Brain microvascular endothelial cell (primary cell): ENCODE measurements at regions not wholly inside any gene's neighbourhood (a gene's known extent, or its start where the extent isn't known, plus 50 kb on each side); places are given as distances from the start of the nearest gene placed in this dataset.

Experiments
- DNase-seq: peaks from one replicate; pipeline ENCODE4 v3.0.0-alpha.2; 2020
- H3K27ac ChIP-seq: fragments of 250-450 bp; sonication (Bioruptor Pico); 2 replicates; pipeline ENCODE4 v1.5.1; 2020; ENCODE audit warnings: mild to moderate bottlenecking, moderate library complexity
- H3K27me3 ChIP-seq: fragments of 250-450 bp; sonication (Bioruptor Pico); replicated peaks from 2 replicates; pipeline ENCODE4 v1.5.1; 2020; ENCODE audit warnings: mild to moderate bottlenecking
- H3K36me3 ChIP-seq: fragments of 250-450 bp; sonication (Bioruptor Pico); replicated peaks from 2 replicates; pipeline ENCODE4 v1.5.1; 2020; ENCODE audit warnings: mild to moderate bottlenecking
- H3K4me3 ChIP-seq: 2 replicates; pipeline ENCODE4 v1.5.1; 2011; ENCODE audit warnings: low read depth, mild to moderate bottlenecking, control low read depth, low read length, moderate library complexity
- CTCF ChIP-seq: IDR thresholded peaks from 2 replicates; pipeline ENCODE4 v1.5.1; 2011; ENCODE audit warnings: low read depth, mild to moderate bottlenecking, moderate library complexity, low read length, control low read depth, inconsistent platforms; ENCODE audit errors: missing control alignments
- in situ Hi-C: cut with HindIII; loops from 2 replicates; pipeline ENCODE4 v1.10.0; 2017; ENCODE audit warnings: low sequenced_read_pairs, low pct_ligation_motif_present

DNA sequence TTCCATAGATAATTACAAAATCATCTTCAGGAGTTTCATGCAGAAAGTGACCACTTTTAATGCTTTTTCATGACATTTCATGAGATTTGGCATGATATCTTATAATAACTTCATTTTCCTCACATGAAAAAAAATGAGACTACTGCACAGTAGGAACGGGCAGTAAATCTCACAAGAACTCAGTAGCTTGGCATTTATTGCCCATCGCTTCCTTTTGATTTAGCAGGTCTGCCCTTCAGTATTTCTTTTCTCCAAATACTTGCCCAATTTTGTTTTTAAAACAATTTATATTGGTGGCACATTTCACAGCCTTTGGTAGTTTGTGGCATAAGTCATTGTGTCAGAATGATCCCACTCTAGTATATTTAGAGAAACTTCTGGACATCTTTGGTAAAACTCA lies 711.8 kb upstream of the CHD1 start:
- no peak for DNase-seq
- Histone ChIP-seq H3K36me3 (no peaks in the 10 kb centered on the region), H3K27me3 (no peaks in the 10 kb centered on the region), H3K27ac (no peak overlapping the region), H3K4me3 (no peak overlapping the region)
- in situ Hi-C loops, result no loop called here
- TF ChIP-seq CTCF, result no peak

GRCh38 chr5:99639905-99640304 lies 711.1 kb upstream of the CHD1 start:
- Histone ChIP-seq H3K27ac (no peak overlapping the region), H3K4me3 (no peak overlapping the region), H3K27me3 (no peaks in the 10 kb centered on the region), H3K36me3 (no peaks in the 10 kb centered on the region)
- no peak for DNase-seq
- no peak for TF ChIP-seq CTCF
- in situ Hi-C loops, result no loop called here

- no peak for DNase-seq
- no peak for TF ChIP-seq CTCF
- in situ Hi-C loops, result no loop called here
- no peaks in the 10 kb centered on the region for H3K27me3 ChIP-seq
- no peak overlapping the region for H3K27ac ChIP-seq
- no peaks in the 10 kb centered on the region for H3K36me3 ChIP-seq
- H3K4me3 ChIP-seq, result no peak overlapping the region
Observed at GRCh38 chr5:99636663-99637062, 707.9 kb upstream of the CHD1 start.

DNA sequence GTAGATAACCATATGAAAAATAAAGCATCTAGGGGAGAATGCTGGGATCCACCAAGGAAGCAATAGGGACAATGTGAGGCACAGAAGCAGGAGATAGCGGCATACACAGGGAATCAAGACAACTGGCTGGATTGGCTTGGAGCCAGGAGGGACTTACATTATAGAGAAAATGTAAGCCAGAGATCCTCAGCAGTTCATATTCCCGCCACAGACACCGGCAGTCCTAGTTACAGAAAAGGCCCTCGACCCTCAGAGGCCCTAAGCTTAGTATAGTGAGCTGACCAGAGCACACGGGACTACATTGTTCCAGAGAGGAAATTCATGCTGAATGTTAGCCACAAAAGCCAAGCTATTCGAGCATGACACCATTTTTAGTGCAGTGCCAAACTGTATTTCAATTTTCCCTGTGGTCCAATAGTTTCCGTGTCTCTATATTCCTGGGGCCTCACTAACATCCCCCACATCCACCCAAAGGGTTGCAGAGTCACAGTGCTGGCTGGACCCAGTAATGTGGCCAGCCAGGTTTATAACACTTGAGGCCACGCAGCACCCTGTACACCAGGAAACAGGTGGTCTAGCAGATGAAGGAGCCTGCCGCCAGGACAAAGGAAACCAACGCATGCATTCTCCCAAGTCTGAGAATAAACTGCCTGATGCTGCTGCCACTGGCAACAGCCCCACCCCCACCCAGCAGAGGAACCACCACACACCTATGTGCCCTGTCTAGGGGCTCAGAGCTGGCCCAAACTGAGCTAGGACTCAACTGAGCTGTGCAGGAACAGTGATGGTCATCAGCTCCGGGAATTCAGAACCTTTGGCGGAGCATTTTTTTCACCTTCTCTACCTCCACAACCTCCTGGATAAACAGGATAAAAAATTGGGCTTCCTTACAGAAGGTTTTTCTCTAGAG lies 693.2 kb upstream of the CHD1 start:
- Histone ChIP-seq H3K4me3 (no peak overlapping the region), H3K27me3 (no peaks in the 10 kb centered on the region), H3K27ac (no peak overlapping the region), H3K36me3 (no peaks in the 10 kb centered on the region)
- DNase-seq, result no peak
- no peak for TF ChIP-seq CTCF
- in situ Hi-C loops, result no loop called here

GRCh38 chr5:99617335-99617734 lies 688.5 kb upstream of the CHD1 start:
- no peak for DNase-seq
- Histone ChIP-seq H3K36me3 (no peaks in the 10 kb centered on the region), H3K27me3 (no peaks in the 10 kb centered on the region), H3K4me3 (no peak overlapping the region), H3K27ac (no peak overlapping the region)
- in situ Hi-C loops, result no loop called here
- no peak for TF ChIP-seq CTCF

GRCh38 chr5:99614888-99615287 lies 686.1 kb upstream of the CHD1 start:
- Histone ChIP-seq H3K27ac (no peak overlapping the region), H3K4me3 (no peak overlapping the region), H3K27me3 (no peaks in the 10 kb centered on the region), H3K36me3 (no peaks in the 10 kb centered on the region)
- in situ Hi-C loops, result no loop called here
- no peak for DNase-seq
- TF ChIP-seq CTCF, result no peak
